Prostate gland (tissue), 2 donors: ENCODE measurements at regions not wholly inside any gene's neighbourhood (a gene's known extent, or its start where the extent isn't known, plus 50 kb on each side); places are given as distances from the start of the nearest gene placed in this dataset.

ENCODE experiments used
- DNase-seq: peaks from one replicate; pipeline ENCODE4 v3.0.0-alpha.2; 2019; ENCODE audit warnings: low spot score
- H3K27ac ChIP-seq, 2 donors: fragments of 200-600 bp; sonication (generic); 2 replicates each; pipeline ENCODE4 v1.5.1; 2017 to 2019
- H3K27me3 ChIP-seq: fragments of 200-600 bp; sonication (generic); replicated peaks from 2 replicates; pipeline ENCODE4 v1.5.1; 2019; ENCODE audit not compliant: insufficient read depth
- H3K36me3 ChIP-seq, 2 donors: fragments of 200-600 bp; sonication (generic); 1 replicate in 1 of 2; 2 replicates in 1 of 2; pipeline versions ENCODE4 v1.5.1 to v1.8.1; 2017 to 2019
- H3K4me1 ChIP-seq: fragments of 200-600 bp; sonication (generic); replicated peaks from 2 replicates; pipeline ENCODE4 v1.5.1; 2019
- H3K4me3 ChIP-seq, 2 donors: fragments of 200-600 bp; sonication (generic); 2 replicates each; pipeline ENCODE4 v1.5.1; 2017 to 2019
- H3K9me3 ChIP-seq: fragments of 200-600 bp; sonication (generic); 2 replicates; pipeline ENCODE4 v1.5.1; 2017
- CTCF ChIP-seq, 4 experiments: fragments of 200-600 bp in 2 of 4; fragments of 450-650 bp in 2 of 4; sonication (generic) in 2 of 4; IDR thresholded peaks; 1 replicate in 3 of 4; 2 replicates in 1 of 4; pipeline ENCODE4 v1.5.1; 2016 to 2019; ENCODE audit warnings: antibody characterized with exemption in 4 of 4, mild to moderate bottlenecking in 2 of 4, moderate library complexity in 2 of 4
- POLR2A ChIP-seq: fragments of 450-650 bp; IDR thresholded peaks from one replicate; pipeline ENCODE4 v1.6.1; 2016; ENCODE audit warnings: antibody characterized with exemption, mild to moderate bottlenecking
- POLR2AphosphoS5 ChIP-seq: sonication (generic); formaldehyde crosslinking; IDR thresholded peaks from one replicate; pipeline ENCODE4 v1.6.1; 2017; ENCODE audit warnings: antibody characterized with exemption
- WGBS: methylation state at CpG from one replicate; pipeline ENCODE4 v1.1.5; 2018; 5-methylcytosine and 5-hydroxymethylcytosine counted together
- intact Hi-C: fragments of 100-400 bp; cut with DNase I; formaldehyde crosslinking; loops from one replicate; pipeline ENCODE4 v1.14.2; 2022

GRCh38 chr9:126216826-126217225 lies 109.8 kb upstream of the MVB12B start:
- no peak overlapping the region for H3K4me3 ChIP-seq

GRCh38 chr9:126217250-126217653 lies 109.4 kb upstream of the MVB12B start:
- 77% methylated on average over 5 of the region's 5 CpGs for WGBS
- H3K36me3 ChIP-seq = no peaks in the 10 kb centered on the region

More at GRCh38 chr9:126216826-126217225, 109.8 kb upstream of the MVB12B start:
- no peaks in the 10 kb centered on the region for H3K9me3 ChIP-seq
- H3K4me1 ChIP-seq = no peaks in the 10 kb centered on the region
- no peak for DNase-seq
- no peak for TF ChIP-seq CTCF (IDR thresholded peaks at IDR 0.05)
- no peak for TF ChIP-seq POLR2AphosphoS5
- TF ChIP-seq POLR2A = no peak
- no peaks in the 10 kb centered on the region for H3K27me3 ChIP-seq
- no peaks in the 10 kb centered on the region for H3K36me3 ChIP-seq
- intact Hi-C loops = no loop called here
- 71% methylated on average over 4 of the region's 4 CpGs for WGBS
- no peak overlapping the region for H3K27ac ChIP-seq

GRCh38 chr9:126217797-126218196 lies 108.8 kb upstream of the MVB12B start:
- no peaks in the 10 kb centered on the region for H3K9me3 ChIP-seq
- no peak for DNase-seq
- H3K27me3 ChIP-seq = no peaks in the 10 kb centered on the region
- no peak overlapping the region for H3K4me3 ChIP-seq
- WGBS = 83% methylated on average over 7 of the region's 7 CpGs
- H3K36me3 ChIP-seq = no peaks in the 10 kb centered on the region
- TF ChIP-seq POLR2AphosphoS5 (no peak), POLR2A (no peak), CTCF (IDR thresholded peaks at IDR 0.05) (no peak)
- intact Hi-C loops = no loop called here
- H3K27ac ChIP-seq = no peak overlapping the region
- H3K4me1 ChIP-seq = no peaks in the 10 kb centered on the region

More at GRCh38 chr9:126217250-126217653, 109.4 kb upstream of the MVB12B start:
- no peaks in the 10 kb centered on the region for H3K27me3 ChIP-seq
- no peak for DNase-seq
- H3K4me1 ChIP-seq = no peaks in the 10 kb centered on the region
- no peak for TF ChIP-seq POLR2A
- no peak for TF ChIP-seq POLR2AphosphoS5
- TF ChIP-seq CTCF (IDR thresholded peaks at IDR 0.05) = no peak
- no peak overlapping the region for H3K27ac ChIP-seq
- no peak overlapping the region for H3K4me3 ChIP-seq
- intact Hi-C loops = no loop called here
- H3K9me3 ChIP-seq = no peaks in the 10 kb centered on the region

- H3K27me3 ChIP-seq = no peaks in the 10 kb centered on the region
These were observed 108.1 kb upstream of the MVB12B start for GRCh38 chr9:126218359-126219125.

More at GRCh38 chr9:126218359-126219125, 108.1 kb upstream of the MVB12B start:
- H3K9me3 ChIP-seq = no peaks in the 10 kb centered on the region
- TF ChIP-seq CTCF (IDR thresholded peaks at IDR 0.05) (no peak), POLR2A (no peak), POLR2AphosphoS5 (no peak)
- H3K36me3 ChIP-seq = no peaks in the 10 kb centered on the region
- H3K4me3 ChIP-seq = no peak overlapping the region
- H3K27ac ChIP-seq = no peak overlapping the region
- DNase-seq = no peak
- intact Hi-C loops = no loop called here
- 86% methylated on average over 10 of the region's 10 CpGs for WGBS
- no peaks in the 10 kb centered on the region for H3K4me1 ChIP-seq
